Right lobe of liver (tissue), 4 donors: ENCODE measurements at regions not wholly inside any gene's neighbourhood (a gene's known extent, or its start where the extent isn't known, plus 50 kb on each side); places are given as distances from the start of the nearest gene placed in this dataset.

Experiments used
- CTCF ChIP-seq, 4 donors: fragments of 200-600 bp in 3 of 4; fragments of 450-650 bp in 1 of 4; IDR thresholded peaks; one replicate each; pipeline versions ENCODE4 v1.5.1 to v1.8.0; 2016 to 2022; ENCODE audit warnings: antibody characterized with exemption in 4 of 4, mild to moderate bottlenecking in 2 of 4
- POLR2A ChIP-seq: fragments of 450-650 bp; IDR thresholded peaks from one replicate; pipeline ENCODE4 v1.6.1; 2017; ENCODE audit warnings: antibody characterized with exemption, mild to moderate bottlenecking
- donor health status: DM: no; HTN: no; CAD: no.
- donor health status: DM: no; HTN: no; CAD: no.
- donor health status: DM: no; HTN: yes; CAD: no.

- TF ChIP-seq CTCF (IDR thresholded peaks at IDR 0.05) (no peak), POLR2A (no peak)
These were observed 57.9 kb upstream of the TTC34 start for GRCh38 chr1:2859219-2859880.
